Panc1 (cell line): ENCODE measurements at regions not wholly inside any gene's neighbourhood (a gene's known extent, or its start where the extent isn't known, plus 50 kb on each side); places are given as distances from the start of the nearest gene placed in this dataset.

Experiments used
- ATAC-seq: fragments of 200-7000 bp; cut with Tn5 transposase; 2 replicates; pipeline ENCODE4 v1.9.1; 2020; ENCODE audit warnings: mild to moderate bottlenecking, moderate library complexity
- BruUV-seq: library from RNA; stranded (reverse); fragments of 400-500 nt; replicated peaks from 2 replicates; lab custom pipeline; 2021; lab: Mats Ljungman, UMichigan
- CTCF ChIA-PET: fragments of 300-600 bp; sonication (Branson Sonifier 250); formaldehyde crosslinking; loops from one replicate; lab custom pipeline; 2022; ENCODE audit warnings: antibody characterized with exemption; lab: Charles Lee
- POLR2A ChIA-PET: fragments of 300-600 bp; sonication (Branson Sonifier 250); formaldehyde crosslinking; loops from one replicate; lab custom pipeline; 2022; ENCODE audit warnings: antibody characterized with exemption; lab: Charles Lee
- DNase-seq: peaks from one replicate; pipeline ENCODE4 v3.0.0-alpha.2; 2010; ENCODE audit warnings: low read depth, low spot score
- H3K27ac ChIP-seq: 2 replicates; pipeline ENCODE4 v1.5.1; 2011; ENCODE audit warnings: mild to moderate bottlenecking, low read length, inconsistent platforms
- H3K27me3 ChIP-seq: fragments of 200-500 bp; sonication (Bioruptor generic); 2 replicates; pipeline ENCODE4 v1.6.0; 2014; ENCODE audit warnings: low read length, inconsistent platforms; ENCODE audit not compliant: control insufficient read depth, insufficient read depth
- H3K36me3 ChIP-seq: fragments of 200-500 bp; sonication (Bioruptor generic); 2 replicates; pipeline ENCODE4 v1.5.1; 2014; ENCODE audit warnings: inconsistent platforms, mild to moderate bottlenecking, low read length, moderate library complexity; ENCODE audit not compliant: control insufficient read depth, insufficient read depth
- H3K4me1 ChIP-seq: 2 replicates; pipeline ENCODE4 v1.5.1; 2011; ENCODE audit warnings: inconsistent platforms, mild to moderate bottlenecking, low read length, moderate library complexity; ENCODE audit not compliant: control insufficient read depth, insufficient read depth
- H3K4me3 ChIP-seq, 2 experiments: 2 replicates each; pipeline ENCODE4 v1.5.1; 2011 to 2012; ENCODE audit warnings: low read depth in 2 of 2, low read length in 2 of 2, mild to moderate bottlenecking in 2 of 2, inconsistent platforms in 1 of 2, moderate library complexity in 1 of 2
- H3K9me3 ChIP-seq: fragments of 200-500 bp; sonication (Bioruptor generic); 2 replicates; pipeline ENCODE4 v1.5.1; 2014; ENCODE audit warnings: low read depth, mild to moderate bottlenecking, inconsistent platforms, low read length, moderate library complexity; ENCODE audit not compliant: control insufficient read depth, insufficient read depth
- CTCF ChIP-seq: fragments of 450-650 bp; IDR thresholded peaks from 2 replicates; pipeline ENCODE4 v1.5.1; 2017; ENCODE audit warnings: mild to moderate bottlenecking
- POLR2AphosphoS5 ChIP-seq: IDR thresholded peaks from 2 replicates; pipeline ENCODE4 v1.6.1; 2012; ENCODE audit warnings: mild to moderate bottlenecking, low read depth, low read length, moderate library complexity
- REST ChIP-seq, 2 experiments: IDR thresholded peaks; 2 replicates each; pipeline ENCODE4 v1.6.1; 2011 to 2012; ENCODE audit warnings: low read depth in 2 of 2, control low read depth in 1 of 2, low read length in 1 of 2, mild to moderate bottlenecking in 1 of 2, moderate library complexity in 1 of 2; ENCODE audit not compliant: insufficient read depth in 1 of 2
- SIN3A ChIP-seq: IDR thresholded peaks from 2 replicates; pipeline ENCODE4 v1.6.1; 2012; ENCODE audit warnings: low read depth, mild to moderate bottlenecking, low read length, moderate library complexity, borderline replicate concordance; ENCODE audit not compliant: insufficient read depth
- TCF7L2 ChIP-seq: IDR thresholded peaks from 2 replicates; pipeline ENCODE4 v1.6.1; 2011; ENCODE audit warnings: mild to moderate bottlenecking, low read depth, low read length, inconsistent platforms
- in situ Hi-C: cut with HindIII; loops from 2 replicates; pipeline ENCODE4 v1.10.0; 2016; ENCODE audit warnings: low sequenced_read_pairs, low pct_unique_long_range_greater_than_20kb
- intact Hi-C: fragments of 100-400 bp; cut with micrococcal nuclease; formaldehyde crosslinking; loops from one replicate; pipeline ENCODE4 v1.10.0; 2022; ENCODE audit not compliant: unreplicated experiment

- TF ChIP-seq POLR2AphosphoS5 = no peak
- no peak overlapping the region for H3K4me3 ChIP-seq
- intact Hi-C loops = no loop called here
These were observed 115.4 kb upstream of the DYRK2 start for GRCh38 chr12:67533159-67533558.

GRCh38 chr12:67534046-67534445 lies 114.5 kb upstream of the DYRK2 start:
- Histone ChIP-seq H3K4me3 (no peak overlapping the region), H3K27me3 (no peaks in the 10 kb centered on the region), H3K4me1 (no peaks in the 10 kb centered on the region), H3K36me3 (no peaks in the 10 kb centered on the region), H3K9me3 (no peaks in the 10 kb centered on the region), H3K27ac (no peak overlapping the region)
- intact Hi-C loops = no loop called here
- in situ Hi-C loops = no loop called here
- POLR2A ChIA-PET = no interaction called here
- DNase-seq (no peak), ATAC-seq (no peak)
- no TSS peak for BruUV-seq
- TF ChIP-seq SIN3A = no peak
- TF ChIP-seq REST (IDR thresholded peaks at IDR 0.05; ENCODE audit: insufficient read depth in 1 of 2, low read depth in 2 of 2, low read length in 1 of 2) = no peak
- no peak for TF ChIP-seq POLR2AphosphoS5
- TF ChIP-seq TCF7L2 = no peak
- no peak for TF ChIP-seq CTCF
- CTCF ChIA-PET = no interaction called here

More at GRCh38 chr12:67533159-67533558, 115.4 kb upstream of the DYRK2 start:
- DNase-seq = no peak
- no peaks in the 10 kb centered on the region for H3K9me3 ChIP-seq
- H3K4me1 ChIP-seq = no peaks in the 10 kb centered on the region
- POLR2A ChIA-PET = no interaction called here
- no peaks in the 10 kb centered on the region for H3K27me3 ChIP-seq
- CTCF ChIA-PET = no interaction called here
- no peak overlapping the region for H3K27ac ChIP-seq
- no peaks in the 10 kb centered on the region for H3K36me3 ChIP-seq
- ATAC-seq = no peak
- BruUV-seq = no TSS peak
- in situ Hi-C loops = no loop called here

- H3K27me3 ChIP-seq = no peaks in the 10 kb centered on the region
- intact Hi-C loops = no loop called here
- H3K27ac ChIP-seq = no peak overlapping the region
- CTCF ChIA-PET = no interaction called here
- no TSS peak for BruUV-seq
- POLR2A ChIA-PET = no interaction called here
- H3K4me3 ChIP-seq = no peak overlapping the region
- TF ChIP-seq CTCF (no peak), SIN3A (no peak), POLR2AphosphoS5 (no peak), REST (IDR thresholded peaks at IDR 0.05; ENCODE audit: insufficient read depth in 1 of 2, low read depth in 2 of 2, low read length in 1 of 2) (no peak), TCF7L2 (no peak)
- no peaks in the 10 kb centered on the region for H3K9me3 ChIP-seq
- DNase-seq = no peak
- H3K36me3 ChIP-seq = no peaks in the 10 kb centered on the region
- no peaks in the 10 kb centered on the region for H3K4me1 ChIP-seq
- in situ Hi-C loops = no loop called here
- no peak for ATAC-seq
These were observed 113.9 kb upstream of the DYRK2 start for GRCh38 chr12:67534681-67535080.
